K562 (cell line): ENCODE measurements at regions not wholly inside any gene's neighbourhood (a gene's known extent, or its start where the extent isn't known, plus 50 kb on each side); places are given as distances from the start of the nearest gene placed in this dataset.
A peak's percentile ranks its signal among the peaks of the same experiment; 100 is the strongest.

Experiments used
- MGA ChIP-seq: fragments of 450-650 bp; IDR thresholded peaks from 2 replicates; pipeline ENCODE4 v1.6.1; 2016; ENCODE audit warnings: mild to moderate bottlenecking, moderate library complexity

DNA sequence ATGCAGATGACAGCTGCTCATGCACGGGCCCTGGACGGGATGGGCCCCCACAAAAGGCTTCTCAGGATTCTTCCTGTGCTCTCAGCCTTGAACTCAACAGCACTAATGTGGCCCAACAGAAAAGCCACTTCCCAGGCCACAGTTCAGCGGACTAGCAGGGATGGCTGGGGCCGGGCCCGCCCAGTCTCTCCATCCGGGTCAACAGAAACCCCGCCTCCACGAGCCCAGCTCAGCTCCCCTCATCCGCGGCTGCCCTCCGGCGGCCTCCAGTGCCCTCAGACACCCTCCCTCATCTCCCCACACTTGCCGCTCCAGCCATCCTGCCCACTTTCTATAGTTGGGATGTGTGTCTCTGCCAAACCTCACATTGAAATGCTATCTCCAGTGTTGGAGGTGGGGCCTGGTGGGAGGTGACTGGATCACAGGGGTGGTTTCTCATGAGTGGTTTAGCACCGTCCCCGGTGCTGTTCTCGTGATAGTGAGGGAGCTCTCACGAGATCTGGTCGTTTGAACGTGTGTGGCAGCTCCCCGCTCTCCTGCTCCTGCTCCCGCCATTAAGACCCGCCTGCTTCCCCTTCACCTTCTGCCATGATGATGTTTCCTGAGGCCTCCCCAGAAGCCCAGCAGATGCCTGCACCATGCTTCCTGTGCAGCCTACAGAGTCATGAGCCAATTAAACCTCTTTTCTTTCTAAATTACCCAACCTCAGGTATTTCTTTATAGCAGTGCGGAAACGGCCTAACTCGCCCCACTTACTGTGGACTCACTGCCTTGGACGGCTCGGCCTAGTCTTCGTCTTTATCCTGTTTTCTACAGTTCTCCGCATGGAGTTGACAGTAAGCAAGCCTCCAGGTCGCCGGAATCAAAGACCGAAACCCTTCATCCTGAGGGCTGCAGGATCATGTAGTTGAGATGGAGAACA lies 169.9 kb upstream of the RNF32 start (continued):
- TF ChIP-seq MGA, result 0 out of 2 replicates have a peak, but pooled peaks have one; percentile 28
- TF ChIP-seq, all 486 proteins: peak for 6
